ENCODE measurements at regions not wholly inside any gene's neighbourhood (a gene's known extent, or its start where the extent isn't known, plus 50 kb on each side); places are given as distances from the start of the nearest gene placed in this dataset.
A peak's percentile ranks its signal among the peaks of the same experiment; 100 is the strongest.
"Not testable (repeated sequence)": the region's sequence is repeated elsewhere in the genome, so short reads cannot be mapped to it uniquely, and the experiment has no call there.

DNA sequence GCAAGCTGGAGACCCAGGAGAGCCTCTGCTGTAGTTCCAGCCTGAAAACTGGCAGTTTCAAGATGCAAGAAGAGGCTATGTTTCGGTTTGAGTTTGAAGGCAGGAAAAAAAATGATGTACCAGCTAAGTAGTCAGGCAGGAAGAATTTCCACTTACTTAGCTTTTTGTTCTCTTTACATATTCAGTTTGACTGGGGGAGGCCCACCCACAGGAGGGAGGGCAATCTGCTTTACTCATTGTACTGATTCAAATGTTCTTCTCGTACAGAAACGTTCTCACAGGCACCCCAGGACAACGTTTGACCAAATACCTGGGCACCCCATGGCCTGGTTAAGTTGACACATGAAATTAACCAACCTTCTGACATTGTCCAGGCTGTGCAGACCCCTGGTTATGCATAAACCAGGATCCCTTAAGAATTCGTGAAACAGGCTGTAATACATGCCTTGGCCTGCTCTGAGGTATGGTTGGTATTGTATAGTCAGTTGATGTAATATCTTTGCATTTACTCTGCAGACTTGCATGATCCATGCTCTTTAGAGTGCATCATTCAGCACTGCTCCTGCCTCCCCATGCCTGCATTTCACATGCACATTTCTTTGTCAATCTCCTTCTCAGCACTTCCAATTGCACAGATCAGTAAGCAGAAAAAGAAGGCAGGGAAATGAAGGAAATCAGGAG is 687.1 kb downstream of the TAF11L14 start:
- DNase-seq (ENCODE audit: low read depth) = no peak

DNA sequence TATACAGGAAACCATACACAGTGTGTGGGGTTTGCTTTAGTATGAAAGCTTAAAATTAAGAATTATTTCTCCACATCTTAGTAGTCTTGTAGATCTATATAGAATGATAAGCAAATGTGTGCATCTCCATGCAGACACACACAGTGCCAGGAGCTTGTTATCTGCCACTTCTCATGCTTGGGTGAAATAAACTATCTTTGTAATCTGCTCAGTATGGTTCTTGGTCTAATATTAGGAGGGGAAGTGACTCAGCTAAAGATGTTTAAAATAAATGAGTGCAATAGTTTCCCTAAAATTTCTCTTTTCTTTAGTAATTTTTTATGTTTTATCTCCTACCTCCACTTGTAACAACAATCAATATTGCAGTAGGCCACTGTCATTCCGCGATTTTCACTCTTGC is 689.6 kb downstream of the TAF11L14 start:
- no peak for DNase-seq (ENCODE audit: low read depth)

DNA sequence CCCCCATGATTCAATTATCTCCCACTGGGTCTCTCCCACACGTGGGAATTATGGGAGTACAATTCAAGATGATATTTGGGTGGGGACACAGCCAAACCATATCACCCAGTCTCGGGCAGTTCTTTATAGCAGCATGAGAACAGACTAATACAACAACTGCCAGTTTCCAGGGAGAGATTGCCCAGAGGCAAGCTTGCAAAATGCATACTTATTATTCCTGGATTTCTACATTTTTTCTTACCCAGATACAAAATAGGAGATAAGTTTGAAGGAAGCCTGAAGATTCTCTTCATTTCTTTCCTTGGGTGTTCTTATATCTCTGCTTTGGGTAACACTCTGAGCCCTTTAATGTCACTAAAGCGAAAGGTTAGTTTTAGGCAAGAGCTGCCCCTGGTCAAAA is 691.2 kb downstream of the TAF11L14 start:
- no peak for DNase-seq (ENCODE audit: low read depth)

DNA sequence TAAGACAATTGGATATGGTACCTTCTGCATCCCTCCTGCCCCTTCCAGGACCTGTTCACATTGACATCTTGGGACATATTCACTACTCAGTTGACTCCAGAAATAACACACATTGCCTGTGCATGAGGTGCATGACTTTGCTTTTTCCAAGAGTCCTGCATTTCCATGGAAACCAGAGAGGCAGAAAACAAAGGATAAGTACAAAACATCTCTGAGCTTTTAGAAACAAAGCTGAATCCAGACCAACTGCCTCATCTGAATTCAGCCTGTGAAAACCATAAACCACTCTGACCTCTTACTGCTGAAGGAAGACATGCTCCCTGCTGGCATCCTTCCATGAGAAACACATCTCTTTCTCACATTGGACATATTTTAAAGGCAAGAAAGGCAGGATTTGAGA is 695.1 kb downstream of the TAF11L14 start:
- peak; percentile 25 for DNase-seq (ENCODE audit: low read depth)

DNA sequence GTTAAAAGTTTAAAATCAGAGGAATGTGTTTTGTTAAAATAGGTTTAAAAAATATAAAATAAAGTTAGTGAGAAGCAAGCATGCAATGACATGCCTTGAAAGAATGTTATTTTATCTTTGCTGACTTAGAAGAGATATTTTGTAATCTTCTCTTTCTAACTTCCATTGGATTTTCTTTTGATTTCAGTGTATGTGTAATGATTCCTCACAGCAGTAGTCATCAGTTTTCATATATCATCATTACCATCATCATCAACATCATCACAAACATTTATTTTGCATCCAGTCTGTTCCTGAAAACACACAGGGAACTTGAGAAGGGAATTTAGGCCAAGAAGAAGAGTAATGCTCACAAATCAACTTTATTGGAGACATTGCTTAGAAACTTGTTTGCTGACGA is 699.6 kb downstream of the TAF11L14 start:
- DNase-seq (ENCODE audit: low read depth) = no peak

DNA sequence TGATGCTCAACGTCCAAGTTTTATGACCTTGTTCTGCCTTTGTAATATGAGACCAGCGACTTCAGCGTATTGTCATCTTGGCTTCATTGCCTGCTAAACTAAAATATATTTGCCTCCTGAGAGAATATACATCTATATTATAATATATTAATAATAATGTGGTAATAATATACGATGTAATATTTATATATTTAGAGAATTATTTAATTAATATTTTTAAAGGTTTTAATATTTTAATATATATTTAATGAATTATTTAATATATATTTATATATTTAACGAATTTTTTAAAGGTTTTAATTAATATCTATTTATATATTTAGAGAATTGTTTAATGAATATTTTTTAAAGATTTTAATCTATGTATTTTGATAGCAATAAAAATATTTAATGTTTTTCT is 700.7 kb downstream of the TAF11L14 start:
- no peak for DNase-seq (ENCODE audit: low read depth)

DNA sequence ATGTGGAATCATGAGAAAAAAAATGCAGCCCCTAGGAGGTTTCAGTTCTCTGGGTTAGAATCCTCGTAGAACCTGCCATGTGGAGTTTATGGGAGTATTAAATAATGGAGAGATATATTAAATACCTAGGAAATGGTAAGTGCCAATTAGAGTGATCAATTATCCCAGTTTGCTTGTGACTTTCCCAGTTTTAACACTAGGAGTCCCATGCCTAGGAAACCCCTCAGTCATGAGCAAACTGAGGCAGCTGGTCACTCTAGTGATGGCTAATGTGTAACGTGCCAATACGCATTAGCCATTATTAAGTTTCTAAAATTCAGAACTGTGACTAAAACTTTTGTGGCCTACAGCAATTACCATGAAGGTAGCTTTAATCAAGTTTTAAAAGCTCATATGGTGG is 720.6 kb downstream of the TAF11L14 start:
- no peak for DNase-seq (ENCODE audit: low read depth)

DNA sequence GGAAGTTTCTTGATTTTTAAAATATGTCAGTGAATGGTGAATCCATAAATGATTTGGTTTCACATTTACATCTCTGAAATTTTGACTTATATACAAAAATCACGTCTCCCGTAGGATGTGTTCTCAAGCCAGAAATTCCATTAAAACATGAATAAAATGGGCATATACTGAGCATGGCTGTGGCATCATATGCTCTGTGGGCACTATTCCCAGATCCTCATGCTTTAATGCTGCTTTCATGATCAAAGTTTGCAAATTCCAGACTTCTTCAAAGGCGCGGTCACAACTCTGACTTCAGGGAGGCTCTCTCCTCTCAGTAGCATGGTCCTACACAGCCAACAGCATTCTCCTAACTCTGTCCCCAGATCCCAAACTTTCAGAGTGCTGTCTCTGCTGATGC is 723.2 kb downstream of the TAF11L14 start:
- no peak for DNase-seq (ENCODE audit: low read depth)

DNA sequence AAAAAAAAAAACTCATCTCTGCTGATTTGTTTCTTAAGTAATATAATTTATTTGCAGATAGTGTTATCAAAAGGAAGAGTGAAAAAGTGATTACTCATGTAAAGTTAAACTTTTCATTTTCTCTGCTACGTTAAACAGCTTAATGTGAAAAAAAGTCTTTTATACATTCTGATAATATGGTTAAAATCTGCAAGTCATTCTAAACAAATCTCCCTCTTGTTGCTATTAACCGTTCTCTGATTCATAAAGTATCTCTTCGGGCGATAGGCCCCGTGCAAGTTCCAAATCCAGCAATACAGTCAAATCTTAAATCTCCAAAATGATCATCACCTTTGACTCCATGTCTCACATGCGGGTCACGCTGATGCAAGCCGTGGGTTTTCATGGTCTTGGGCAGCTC is 732.0 kb downstream of the TAF11L14 start:
- no peak for DNase-seq (ENCODE audit: low read depth)

DNA sequence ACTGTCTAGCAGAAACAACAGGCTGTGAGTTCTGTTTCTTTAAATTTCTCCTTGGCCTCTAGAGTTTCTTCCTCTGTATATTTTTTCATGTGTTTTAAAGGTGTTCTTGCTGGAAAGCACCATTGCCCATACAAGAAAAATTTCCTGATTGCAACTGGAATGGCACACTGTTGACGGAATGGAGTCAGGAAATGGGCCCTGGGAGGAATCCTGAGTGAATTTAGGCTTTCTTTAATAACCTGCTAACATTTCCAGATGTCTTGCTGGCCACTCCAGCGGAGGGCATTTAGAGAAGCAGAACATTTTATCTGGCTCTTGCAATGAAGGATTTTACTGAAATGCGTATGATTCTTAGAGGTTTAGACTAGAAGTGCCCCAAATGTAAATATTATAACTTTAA is 736.3 kb downstream of the TAF11L14 start:
- no peak for DNase-seq (ENCODE audit: low read depth)

DNA sequence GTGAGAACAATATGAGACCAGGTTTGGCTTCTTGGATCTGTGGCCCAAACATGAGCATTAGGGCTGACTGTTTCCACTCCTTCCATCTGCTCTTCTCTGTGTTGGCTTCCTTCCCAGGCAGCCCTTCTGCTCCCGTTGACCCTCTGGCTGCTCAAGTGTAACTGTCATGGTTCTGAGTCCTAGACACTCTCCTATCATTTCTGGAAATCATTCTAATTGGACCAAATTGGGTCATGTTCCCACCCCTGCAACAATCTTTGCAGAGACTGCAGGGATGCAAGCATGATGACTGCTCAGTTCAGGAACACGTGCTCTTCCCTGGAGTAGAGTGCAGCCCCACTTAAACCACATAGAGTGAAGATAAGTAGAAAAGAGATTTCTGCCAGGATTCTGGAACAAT is 741.4 kb downstream of the TAF11L14 start:
- no peak for DNase-seq (ENCODE audit: low read depth)

DNA sequence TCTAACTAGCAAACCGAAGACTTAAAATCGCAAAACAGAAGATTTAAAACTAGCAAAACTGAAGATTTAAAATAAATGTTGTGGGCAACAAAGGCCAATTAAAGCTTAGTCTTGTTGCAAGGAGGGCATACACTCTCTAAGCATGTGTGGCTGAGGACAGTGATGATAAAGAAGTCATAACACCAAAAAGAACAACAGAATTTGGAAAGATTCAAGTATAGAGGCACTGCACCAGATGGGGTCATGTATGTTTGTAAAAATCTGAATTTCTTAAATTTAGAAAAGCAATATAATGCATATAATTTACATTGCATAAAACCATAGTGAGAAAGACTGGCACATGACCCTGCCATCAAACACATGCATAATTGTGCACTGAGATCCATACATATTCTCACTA is 743.8 kb downstream of the TAF11L14 start:
- DNase-seq (ENCODE audit: low read depth) = no peak

DNA sequence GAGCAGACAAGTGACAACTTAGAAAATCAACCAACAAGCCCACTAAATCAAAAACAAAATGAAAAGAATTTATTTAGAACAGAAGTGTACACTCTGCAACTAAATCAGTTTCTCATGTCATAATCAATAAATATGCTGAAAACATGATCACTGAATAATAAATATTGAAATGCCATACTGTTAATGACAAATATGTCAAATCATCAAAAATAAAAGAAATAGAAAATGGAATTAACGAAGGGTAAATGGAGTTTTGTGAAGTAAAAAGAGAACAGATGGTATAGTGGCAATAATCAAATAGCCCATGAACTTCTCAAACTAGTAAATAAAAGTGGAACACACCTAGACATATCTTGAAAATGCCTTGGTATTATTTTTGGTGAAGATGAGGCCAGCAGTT is 744.9 kb downstream of the TAF11L14 start:
- no peak for DNase-seq (ENCODE audit: low read depth)

DNA sequence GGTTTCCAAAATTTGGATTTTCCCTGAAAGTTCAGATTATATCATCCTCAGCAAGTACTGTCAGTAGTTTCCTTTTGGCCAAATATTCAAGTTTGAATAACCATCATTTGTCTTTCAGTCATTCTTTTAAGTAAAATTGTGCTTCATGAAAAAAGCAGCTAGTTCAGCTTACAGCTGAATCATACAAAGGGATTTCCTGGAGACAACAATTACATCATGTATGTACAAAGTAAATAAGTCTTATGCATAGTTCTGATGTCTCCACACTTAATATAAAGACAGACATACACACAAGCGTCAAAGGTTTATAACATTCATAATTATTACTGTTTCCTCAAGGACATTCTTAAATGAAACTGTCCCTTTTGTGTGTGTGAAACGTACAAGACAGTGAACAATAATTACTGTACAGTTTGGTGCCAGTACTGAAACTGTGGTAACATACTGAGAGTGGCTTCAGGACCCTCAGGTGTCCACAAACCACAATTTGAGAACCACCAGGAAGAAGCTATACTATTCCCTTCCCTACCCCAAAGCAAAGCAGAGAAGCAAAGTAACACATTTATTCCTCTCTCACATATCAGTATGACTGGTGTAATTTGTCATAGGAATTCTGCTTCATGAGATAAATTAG is 746.6 kb downstream of the TAF11L14 start:
- no peak for DNase-seq (ENCODE audit: low read depth)

DNA sequence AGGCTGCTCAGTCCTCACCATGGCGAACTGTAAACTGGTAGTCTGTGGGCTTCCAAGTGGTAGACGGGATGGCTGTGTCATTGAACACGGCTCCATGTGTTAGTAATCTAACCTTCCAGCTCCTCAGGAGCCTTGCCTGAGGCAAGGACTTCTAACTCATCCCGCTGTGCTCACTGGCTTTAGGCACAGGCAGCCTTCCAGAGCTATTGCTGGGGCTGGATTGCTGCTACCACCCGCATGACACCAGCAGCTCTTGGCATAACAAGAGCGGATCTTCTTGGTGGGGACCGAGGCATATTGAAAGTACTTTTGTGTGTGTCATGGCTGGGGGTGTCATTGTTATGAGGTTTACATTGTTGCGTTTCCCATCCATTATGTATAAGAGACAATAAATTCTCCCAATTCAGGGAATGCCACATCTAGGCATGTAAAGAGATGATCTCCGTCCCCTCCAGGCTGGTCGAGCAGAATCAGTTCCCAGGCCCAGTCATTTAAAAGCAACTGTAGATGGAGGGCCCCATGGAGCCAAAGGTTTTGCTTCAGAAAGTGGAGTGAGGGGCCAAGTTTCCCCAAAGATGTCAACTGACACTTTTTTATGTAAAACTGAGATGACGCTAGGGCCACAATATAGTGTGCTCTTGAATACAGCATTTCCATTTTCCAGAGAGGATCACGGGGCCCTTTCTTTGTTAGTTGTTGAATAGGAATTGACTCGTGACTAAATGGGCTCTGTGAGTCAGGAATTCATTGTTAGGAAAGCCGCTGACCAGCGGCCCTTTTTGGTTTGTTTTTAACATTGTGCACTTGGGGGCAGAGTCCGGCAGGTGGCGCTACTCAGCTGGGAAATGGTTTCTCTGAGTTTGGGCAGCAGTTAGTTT is 759.5 kb downstream of the TAF11L14 start:
- DNase-seq (ENCODE audit: low read depth) = peak; percentile 81

DNA sequence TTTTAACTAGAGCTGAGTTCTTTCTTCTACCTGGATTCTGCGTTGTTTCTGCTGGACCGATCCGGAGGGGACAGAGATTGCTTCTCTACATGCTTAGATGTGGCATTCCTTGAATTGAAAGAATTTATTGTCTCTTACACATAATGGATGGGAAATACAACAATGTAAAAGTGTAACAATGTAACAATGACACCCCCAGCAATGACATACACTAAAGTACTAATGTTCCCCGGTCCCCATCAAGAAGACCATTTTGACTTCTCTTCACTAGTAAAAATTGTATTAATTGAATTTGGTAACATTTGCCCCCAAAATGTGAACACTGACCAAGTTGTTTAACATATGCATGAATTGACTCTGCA is 760.2 kb downstream of the TAF11L14 start:
- no peak for DNase-seq (ENCODE audit: low read depth)

DNA sequence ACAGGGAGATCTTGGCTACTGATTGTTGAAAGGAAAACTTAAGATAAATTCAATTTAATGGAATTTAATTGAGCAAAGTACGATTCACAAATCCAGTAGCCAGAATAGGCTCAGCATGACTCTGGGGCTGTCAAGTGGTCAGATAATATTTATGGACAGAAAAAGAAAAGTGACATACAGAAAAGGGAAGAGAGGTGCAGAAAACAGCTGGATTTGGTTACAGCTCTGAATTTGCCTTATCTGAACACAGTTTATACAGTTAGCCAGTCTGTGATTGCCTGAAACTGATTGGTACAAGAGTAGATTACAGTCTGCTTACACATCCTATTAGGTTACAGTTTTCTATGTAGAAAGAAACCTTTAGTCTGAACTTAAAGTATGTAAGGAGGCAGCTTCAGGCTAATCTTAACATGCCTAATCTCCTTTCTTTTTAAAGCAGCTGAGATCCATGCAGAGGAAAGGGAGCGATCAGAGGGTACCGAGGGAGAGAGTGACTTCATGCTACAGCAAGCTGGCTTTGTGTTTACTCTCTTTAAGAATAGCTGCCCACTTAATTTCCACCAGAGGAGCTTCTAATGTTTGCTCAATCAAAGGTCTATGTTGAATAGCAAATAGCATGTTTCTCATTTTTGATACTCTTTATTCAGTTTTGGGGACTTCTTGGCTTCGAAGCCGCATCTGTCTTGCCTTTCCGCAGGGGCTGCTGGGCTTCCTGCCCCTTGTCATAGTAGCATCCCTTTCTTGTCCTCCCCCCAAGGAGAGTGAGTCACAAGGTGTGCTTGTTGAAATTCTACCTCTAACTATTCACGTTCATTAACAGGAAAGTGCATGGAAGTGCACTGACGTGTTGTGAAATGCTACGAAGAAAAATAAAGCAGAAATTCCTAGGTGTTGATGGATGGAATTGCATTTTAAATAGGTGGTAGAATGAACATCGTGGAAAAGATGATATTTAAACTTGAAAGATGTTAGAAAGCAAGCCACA is 761.2 kb downstream of the TAF11L14 start:
- DNase-seq (ENCODE audit: low read depth) = no peak

DNA sequence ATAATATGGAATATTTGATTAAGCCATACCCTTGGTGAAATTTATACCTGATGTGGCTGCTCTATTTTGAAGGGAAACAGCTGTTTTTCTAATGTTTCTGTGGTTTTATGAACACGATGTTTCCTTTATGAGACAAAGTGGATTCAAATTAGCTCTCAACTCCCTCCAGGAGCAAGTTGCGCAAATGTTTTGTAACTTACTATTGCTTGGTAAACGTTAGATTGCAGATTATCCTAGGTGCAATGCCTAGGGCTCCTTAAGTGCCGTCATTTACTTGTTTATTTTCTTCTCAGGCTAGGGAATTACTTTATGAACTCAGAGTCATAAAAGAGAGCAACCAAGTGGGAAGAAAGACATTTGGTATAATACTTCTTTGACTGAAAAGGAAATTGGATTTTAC is 763.1 kb downstream of the TAF11L14 start:
- DNase-seq (ENCODE audit: low read depth) = no peak

DNA sequence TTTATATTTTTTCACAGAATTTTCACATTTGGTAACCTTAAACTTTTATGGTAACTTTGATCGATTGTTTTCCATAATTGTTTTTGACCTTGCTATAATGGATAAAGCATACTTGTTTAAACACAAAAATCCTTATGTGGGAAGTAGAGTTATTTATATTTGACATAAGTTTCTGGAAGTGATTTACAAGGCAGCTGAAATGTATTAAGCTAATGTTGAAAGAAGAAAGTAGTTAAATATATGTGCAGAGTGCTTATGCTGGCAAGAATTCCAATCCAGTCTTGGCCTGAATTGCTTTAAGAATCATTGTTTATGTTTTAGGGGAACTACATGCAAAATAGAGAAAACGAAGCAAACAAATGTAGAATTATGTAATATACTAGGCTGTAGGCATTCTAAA is 763.6 kb downstream of the TAF11L14 start:
- DNase-seq (ENCODE audit: low read depth) = no peak

DNA sequence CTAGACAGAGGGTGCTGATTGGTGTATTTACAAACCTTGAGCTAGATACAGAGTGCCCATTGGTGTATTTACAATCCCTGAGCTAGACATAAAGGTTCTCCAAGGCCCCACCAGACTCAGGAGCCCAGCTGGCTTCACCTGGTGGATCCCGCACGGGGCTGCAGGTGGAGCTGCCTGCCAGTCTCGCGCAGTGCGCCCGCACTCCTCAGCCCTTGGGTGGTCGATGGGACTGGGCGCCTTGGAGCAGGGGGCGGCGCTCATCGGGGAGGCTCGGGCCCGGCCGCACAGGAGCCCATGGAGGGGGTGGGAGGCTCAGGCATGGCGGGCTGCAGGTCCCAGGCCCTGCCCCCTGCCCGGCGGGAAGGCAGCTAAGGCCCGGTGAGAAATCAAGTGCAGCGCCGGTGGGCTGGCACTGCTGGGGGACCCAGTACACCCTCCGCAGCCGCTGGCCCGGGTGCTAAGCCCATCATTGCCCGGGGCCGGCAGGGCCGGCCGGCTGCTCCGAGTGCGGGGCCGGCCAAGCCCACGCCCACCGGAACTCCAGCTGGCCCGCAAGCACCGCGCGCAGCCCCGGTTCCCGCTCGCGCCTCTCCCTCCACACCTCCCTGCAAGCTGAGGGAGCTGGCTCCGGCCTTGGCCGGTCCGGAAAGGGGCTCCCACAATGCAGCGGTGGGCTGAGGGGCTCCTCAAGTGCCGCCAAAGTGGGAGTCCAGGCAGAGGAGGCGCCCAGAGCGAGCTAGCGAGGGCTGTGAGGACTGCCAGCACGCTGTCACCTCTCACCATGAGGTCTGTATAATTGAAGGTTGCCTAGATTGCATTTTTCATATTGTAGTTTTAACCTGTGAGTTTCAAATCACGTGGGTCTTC is 765.4 kb downstream of the TAF11L14 start:
- DNase-seq (ENCODE audit: low read depth) = not testable (repeated sequence)
